Fibroblast of lung (primary cell): ENCODE measurements at regions not wholly inside any gene's neighbourhood (a gene's known extent, or its start where the extent isn't known, plus 50 kb on each side); places are given as distances from the start of the nearest gene placed in this dataset.
"Not testable (repeated sequence)": the region's sequence is repeated elsewhere in the genome, so short reads cannot be mapped to it uniquely, and the experiment has no call there.

Source experiments
- DNase-seq, 2 donors: peaks; one replicate each; pipeline versions ENCODE4 v3.0.0 to v3.0.0-alpha.2; 2010; ENCODE audit warnings: low read depth in 2 of 2
- H2AFZ ChIP-seq: 2 replicates; pipeline ENCODE4 v1.5.1; 2012; ENCODE audit warnings: low read length, control low read depth, inconsistent platforms
- H3K27ac ChIP-seq: 2 replicates; pipeline ENCODE4 v1.5.1; 2011; ENCODE audit warnings: low read length, control low read depth; ENCODE audit not compliant: insufficient read depth
- H3K27me3 ChIP-seq: 2 replicates; pipeline ENCODE4 v1.5.1; 2011; ENCODE audit warnings: mild to moderate bottlenecking, low read length; ENCODE audit not compliant: control insufficient read depth, insufficient read depth
- H3K36me3 ChIP-seq: 2 replicates; pipeline ENCODE4 v1.5.1; 2011; ENCODE audit warnings: low read length; ENCODE audit not compliant: control insufficient read depth, insufficient read depth
- H3K4me1 ChIP-seq: 2 replicates; pipeline ENCODE4 v1.5.1; 2011; ENCODE audit warnings: low read length; ENCODE audit not compliant: control insufficient read depth, insufficient read depth; ENCODE audit errors: extremely low read depth
- H3K4me2 ChIP-seq: 2 replicates; pipeline ENCODE4 v1.5.1; 2011; ENCODE audit warnings: low read length, control low read depth; ENCODE audit not compliant: insufficient read depth; ENCODE audit errors: extremely low read depth
- H3K4me3 ChIP-seq, 4 experiments: fragments of 200-600 bp in 1 of 4; sonication (generic) in 1 of 4; replicated peaks in 1 of 4; 2 replicates each; pipeline ENCODE4 v1.5.1; 2011 to 2016; ENCODE audit warnings: low read length in 4 of 4, low read depth in 3 of 4, mild to moderate bottlenecking in 3 of 4, control low read depth in 2 of 4, inconsistent platforms in 1 of 4, mixed read lengths in 1 of 4; ENCODE audit not compliant: insufficient read depth in 1 of 4; ENCODE audit errors: control extremely low read depth in 1 of 4
- H3K79me2 ChIP-seq: 2 replicates; pipeline ENCODE4 v1.5.1; 2012; ENCODE audit warnings: mild to moderate bottlenecking, low read length, inconsistent platforms; ENCODE audit not compliant: control insufficient read depth, insufficient read depth
- H3K9ac ChIP-seq: 2 replicates; pipeline ENCODE4 v1.5.1; 2011; ENCODE audit warnings: mild to moderate bottlenecking, low read length, control low read depth; ENCODE audit not compliant: insufficient read depth
- H3K9me3 ChIP-seq: 2 replicates; pipeline ENCODE4 v1.5.1; 2012; ENCODE audit warnings: low read depth, low read length; ENCODE audit not compliant: control insufficient read depth, insufficient read depth
- H4K20me1 ChIP-seq: 2 replicates; pipeline ENCODE4 v1.5.1; 2011; ENCODE audit warnings: low read length; ENCODE audit not compliant: control insufficient read depth, insufficient read depth; ENCODE audit errors: extremely low read depth
- CTCF ChIP-seq, 2 donors: IDR thresholded peaks in 1 of 2; conservative IDR thresholded peaks in 1 of 2; 1 replicate in 1 of 2; 2 replicates in 1 of 2; pipeline ENCODE4 v1.5.1; 2011 to 2012; ENCODE audit warnings: low read length in 2 of 2, control low read depth in 1 of 2, inconsistent platforms in 1 of 2, low read depth in 1 of 2, mild to moderate bottlenecking in 1 of 2
- EZH2 ChIP-seq: IDR thresholded peaks from 2 replicates; pipeline ENCODE4 v1.5.1; 2012; ENCODE audit warnings: low read length, control low read depth, mild to moderate bottlenecking; ENCODE audit errors: missing control alignments

- TF ChIP-seq EZH2 (no peak), CTCF (conservative IDR thresholded peaks at IDR 0.05 in 1 of 2, IDR thresholded peaks at IDR 0.05 in 1 of 2; ENCODE audit: low read depth in 1 of 2, low read length in 2 of 2) (no peak)
- no peak for DNase-seq
These were observed 430.3 kb upstream of the AKR1E2 start for GRCh38 chr10:4395731-4396130.

GRCh38 chr10:4394455-4394854 is 431.6 kb upstream of the AKR1E2 start:
- H3K9ac ChIP-seq, H3K4me1 ChIP-seq, H3K27ac ChIP-seq, H2AFZ ChIP-seq, H3K36me3 ChIP-seq, H4K20me1 ChIP-seq, H3K4me3 ChIP-seq, H3K9me3 ChIP-seq, H3K79me2 ChIP-seq, H3K4me2 ChIP-seq, H3K27me3 ChIP-seq, DNase-seq: not testable (repeated sequence)

More at GRCh38 chr10:4395731-4396130, 430.3 kb upstream of the AKR1E2 start:
- H3K4me3 ChIP-seq = no peak overlapping the region
- no peaks in the 10 kb centered on the region for H3K79me2 ChIP-seq
- H3K4me1 ChIP-seq = no peaks in the 10 kb centered on the region
- no peaks in the 10 kb centered on the region for H4K20me1 ChIP-seq
- H2AFZ ChIP-seq = no peak overlapping the region
- no peaks in the 10 kb centered on the region for H3K27me3 ChIP-seq
- H3K36me3 ChIP-seq = no peaks in the 10 kb centered on the region
- H3K27ac ChIP-seq = no peak overlapping the region
- no peak overlapping the region for H3K9ac ChIP-seq
- H3K4me2 ChIP-seq = no peak overlapping the region
- no peaks in the 10 kb centered on the region for H3K9me3 ChIP-seq

- Histone ChIP-seq H3K79me2 (no peaks in the 10 kb centered on the region), H3K4me2 (no peak overlapping the region), H3K27me3 (no peaks in the 10 kb centered on the region), H3K4me3 (no peak overlapping the region), H3K9me3 (no peaks in the 10 kb centered on the region), H2AFZ (no peak overlapping the region), H3K9ac (no peak overlapping the region), H3K4me1 (no peaks in the 10 kb centered on the region), H3K27ac (no peak overlapping the region), H4K20me1 (no peaks in the 10 kb centered on the region), H3K36me3 (no peaks in the 10 kb centered on the region)
- no peak for DNase-seq
- TF ChIP-seq EZH2 (no peak), CTCF (conservative IDR thresholded peaks at IDR 0.05 in 1 of 2, IDR thresholded peaks at IDR 0.05 in 1 of 2; ENCODE audit: low read depth in 1 of 2, low read length in 2 of 2) (no peak)
These were observed 434.3 kb upstream of the AKR1E2 start for GRCh38 chr10:4391683-4392082.

- H3K4me3 ChIP-seq = no peak overlapping the region
- H3K9ac ChIP-seq = no peak overlapping the region
- no peaks in the 10 kb centered on the region for H3K9me3 ChIP-seq
- no peak overlapping the region for H3K4me2 ChIP-seq
- H3K4me1 ChIP-seq = no peaks in the 10 kb centered on the region
- H3K79me2 ChIP-seq = no peaks in the 10 kb centered on the region
- no peaks in the 10 kb centered on the region for H4K20me1 ChIP-seq
- TF ChIP-seq CTCF (conservative IDR thresholded peaks at IDR 0.05 in 1 of 2, IDR thresholded peaks at IDR 0.05 in 1 of 2; ENCODE audit: low read depth in 1 of 2, low read length in 2 of 2) = no peak
- TF ChIP-seq EZH2 = no peak
- H3K36me3 ChIP-seq = no peaks in the 10 kb centered on the region
- H3K27me3 ChIP-seq = no peaks in the 10 kb centered on the region
- no peak overlapping the region for H2AFZ ChIP-seq
- no peak overlapping the region for H3K27ac ChIP-seq
- DNase-seq = no peak
These were observed 435.8 kb upstream of the AKR1E2 start for GRCh38 chr10:4390219-4390618.
